Liver (tissue), 8 donors: ENCODE measurements at regions not wholly inside any gene's neighbourhood (a gene's known extent, or its start where the extent isn't known, plus 50 kb on each side); places are given as distances from the start of the nearest gene placed in this dataset.

Source experiments
- DNase-seq: peaks from one replicate; pipeline ENCODE4 v3.0.0-alpha.2; 2017; ENCODE audit warnings: low spot score
- H3K27ac ChIP-seq, 2 donors: one replicate each; pipeline ENCODE4 v1.7.0; 2013; ENCODE audit warnings: inconsistent platforms in 2 of 2, low read length in 2 of 2, control low read depth in 1 of 2, low read depth in 1 of 2, mild to moderate bottlenecking in 1 of 2
- H3K27me3 ChIP-seq, 4 donors: one replicate each; pipeline versions ENCODE4 v1.6.1 to v1.7.0; 2013; ENCODE audit warnings: low read length in 3 of 4, inconsistent platforms in 1 of 4, mild to moderate bottlenecking in 1 of 4, moderate library complexity in 1 of 4; ENCODE audit not compliant: control insufficient read depth in 4 of 4, insufficient read depth in 4 of 4
- H3K36me3 ChIP-seq, 4 donors: one replicate each; pipeline versions ENCODE4 v1.6.1 to v1.7.0; 2013; ENCODE audit warnings: low read length in 3 of 4, mild to moderate bottlenecking in 3 of 4, low read depth in 1 of 4, moderate library complexity in 1 of 4; ENCODE audit not compliant: control insufficient read depth in 4 of 4, insufficient read depth in 3 of 4
- H3K4me1 ChIP-seq, 4 donors: one replicate each; pipeline versions ENCODE4 v1.6.1 to v1.7.0; 2013; ENCODE audit warnings: low read length in 3 of 4, mild to moderate bottlenecking in 3 of 4, moderate library complexity in 1 of 4; ENCODE audit not compliant: control insufficient read depth in 4 of 4, insufficient read depth in 4 of 4
- H3K4me3 ChIP-seq, 3 donors: one replicate each; pipeline versions ENCODE4 v1.6.1 to v1.7.0; 2013; ENCODE audit warnings: low read length in 3 of 3, control low read depth in 1 of 3, low read depth in 1 of 3, mild to moderate bottlenecking in 1 of 3
- H3K9ac ChIP-seq, 2 donors: one replicate each; pipeline ENCODE4 v1.7.0; 2013; ENCODE audit warnings: low read length in 2 of 2, mild to moderate bottlenecking in 2 of 2, moderate library complexity in 2 of 2, control low read depth in 1 of 2, low read depth in 1 of 2
- H3K9me3 ChIP-seq, 4 donors: one replicate each; pipeline versions ENCODE4 v1.6.1 to v1.7.0; 2013; ENCODE audit warnings: low read length in 3 of 4; ENCODE audit not compliant: control insufficient read depth in 4 of 4
- EGR1 ChIP-seq, 2 donors: IDR thresholded peaks; 2 replicates each; pipeline ENCODE4 v1.6.1; 2016 to 2018; ENCODE audit warnings: antibody characterized with exemption in 2 of 2, low read depth in 2 of 2
- FOXA1 ChIP-seq: IDR thresholded peaks from 2 replicates; pipeline ENCODE4 v1.6.1; 2016; ENCODE audit warnings: antibody characterized with exemption
- FOXA2 ChIP-seq: IDR thresholded peaks from 2 replicates; pipeline ENCODE4 v1.6.1; 2016; ENCODE audit warnings: antibody characterized with exemption
- GABPA ChIP-seq, 2 donors: IDR thresholded peaks in 1 of 2; conservative IDR thresholded peaks in 1 of 2; 2 replicates each; pipeline ENCODE4 v1.6.1; 2016; ENCODE audit warnings: antibody characterized with exemption in 2 of 2, mild to moderate bottlenecking in 1 of 2, moderate library complexity in 1 of 2
- HNF4A ChIP-seq, 2 donors: conservative IDR thresholded peaks; 2 replicates each; pipeline ENCODE4 v1.6.1; 2016; ENCODE audit warnings: antibody characterized with exemption in 2 of 2, mild to moderate bottlenecking in 2 of 2
- HNF4G ChIP-seq: IDR thresholded peaks from 2 replicates; pipeline ENCODE4 v1.6.1; 2016; ENCODE audit warnings: antibody characterized with exemption
- JUND ChIP-seq, 2 donors: IDR thresholded peaks; 2 replicates each; pipeline ENCODE4 v1.6.1; 2016; ENCODE audit warnings: antibody characterized with exemption in 2 of 2
- NR2F2 ChIP-seq: IDR thresholded peaks from 2 replicates; pipeline ENCODE4 v1.6.1; 2016; ENCODE audit warnings: antibody characterized with exemption
- RAD21 ChIP-seq, 2 donors: IDR thresholded peaks; 2 replicates each; pipeline ENCODE4 v1.6.1; 2016; ENCODE audit warnings: antibody characterized with exemption in 2 of 2, mild to moderate bottlenecking in 2 of 2
- RXRA ChIP-seq, 2 donors: IDR thresholded peaks; 2 replicates each; pipeline ENCODE4 v1.6.1; 2017 to 2018; ENCODE audit warnings: antibody characterized with exemption in 2 of 2, mild to moderate bottlenecking in 1 of 2
- SP1 ChIP-seq: IDR thresholded peaks from 2 replicates; pipeline ENCODE4 v1.6.1; 2018; ENCODE audit warnings: antibody characterized with exemption, mild to moderate bottlenecking
- TAF1 ChIP-seq: conservative IDR thresholded peaks from 2 replicates; pipeline ENCODE4 v1.6.1; 2016; ENCODE audit warnings: antibody characterized with exemption, mild to moderate bottlenecking
- YY1 ChIP-seq: IDR thresholded peaks from 2 replicates; pipeline ENCODE4 v1.6.1; 2016; ENCODE audit warnings: antibody characterized with exemption, mild to moderate bottlenecking
- WGBS: extraction: QIAGEN DNeasy Blood & Tissue Kit; methylation state at CpG from one replicate; pipeline ENCODE4 v1.1.7; 2013; 5-methylcytosine and 5-hydroxymethylcytosine counted together
- TF ChIP-seq, protein P1 (sequence below): fragments of 150-350 bp; IDR thresholded peaks from 2 replicates; pipeline ENCODE4 v1.5.1; 2017; ENCODE audit warnings: improper control_type of control experiment, low read depth, low read length; ENCODE audit not compliant: missing input control
- TF ChIP-seq, protein P2 (sequence below): IDR thresholded peaks from 2 replicates; pipeline ENCODE4 v1.6.1; 2016; ENCODE audit warnings: antibody characterized with exemption
- TF ChIP-seq, protein P3 (sequence below): IDR thresholded peaks from 2 replicates; pipeline ENCODE4 v1.6.1; 2016; ENCODE audit warnings: antibody characterized with exemption
- TF ChIP-seq, protein P4 (sequence below): IDR thresholded peaks from 2 replicates; pipeline ENCODE4 v1.6.1; 2016; ENCODE audit warnings: antibody characterized with exemption, mild to moderate bottlenecking
- TF ChIP-seq, protein P5 (sequence below): IDR thresholded peaks from 2 replicates; pipeline ENCODE4 v1.6.1; 2016; ENCODE audit warnings: antibody characterized with exemption
- donor health status: healthy.
- donor health status: healthy.
- donor health status: healthy.
- donor health status: healthy.
- donor health status: healthy.

DNA sequence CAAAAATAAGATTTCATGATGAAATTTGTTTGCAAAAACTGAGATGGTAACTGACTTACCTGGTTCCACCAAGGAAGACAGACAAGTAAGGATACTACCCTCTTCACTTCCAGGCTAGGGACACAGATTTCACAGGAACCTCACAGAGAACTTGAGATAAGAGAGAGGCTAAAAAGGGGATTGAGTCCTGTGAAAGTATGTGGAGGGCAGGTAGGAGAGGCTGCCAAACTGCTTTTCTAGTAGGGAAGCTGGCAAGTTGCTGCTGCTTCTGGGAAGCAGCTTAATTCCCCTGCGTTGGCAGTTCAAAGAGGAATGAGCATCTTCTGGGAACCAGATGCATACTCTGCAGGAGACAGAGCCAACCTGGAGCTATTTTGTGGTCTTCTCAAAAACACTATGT lies 841.6 kb downstream of the CCSER2 start:
- TF ChIP-seq, protein P1, sequence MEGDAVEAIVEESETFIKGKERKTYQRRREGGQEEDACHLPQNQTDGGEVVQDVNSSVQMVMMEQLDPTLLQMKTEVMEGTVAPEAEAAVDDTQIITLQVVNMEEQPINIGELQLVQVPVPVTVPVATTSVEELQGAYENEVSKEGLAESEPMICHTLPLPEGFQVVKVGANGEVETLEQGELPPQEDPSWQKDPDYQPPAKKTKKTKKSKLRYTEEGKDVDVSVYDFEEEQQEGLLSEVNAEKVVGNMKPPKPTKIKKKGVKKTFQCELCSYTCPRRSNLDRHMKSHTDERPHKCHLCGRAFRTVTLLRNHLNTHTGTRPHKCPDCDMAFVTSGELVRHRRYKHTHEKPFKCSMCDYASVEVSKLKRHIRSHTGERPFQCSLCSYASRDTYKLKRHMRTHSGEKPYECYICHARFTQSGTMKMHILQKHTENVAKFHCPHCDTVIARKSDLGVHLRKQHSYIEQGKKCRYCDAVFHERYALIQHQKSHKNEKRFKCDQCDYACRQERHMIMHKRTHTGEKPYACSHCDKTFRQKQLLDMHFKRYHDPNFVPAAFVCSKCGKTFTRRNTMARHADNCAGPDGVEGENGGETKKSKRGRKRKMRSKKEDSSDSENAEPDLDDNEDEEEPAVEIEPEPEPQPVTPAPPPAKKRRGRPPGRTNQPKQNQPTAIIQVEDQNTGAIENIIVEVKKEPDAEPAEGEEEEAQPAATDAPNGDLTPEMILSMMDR = no peak
- TF ChIP-seq SP1 (no peak), FOXA1 (no peak), TAF1 (no peak), EGR1 (IDR thresholded peaks at IDR 0.05; ENCODE audit: low read depth in 2 of 2) (no peak), HNF4A (conservative IDR thresholded peaks at IDR 0.05) (no peak), GABPA (IDR thresholded peaks at IDR 0.05 in 1 of 2, conservative IDR thresholded peaks at IDR 0.05 in 1 of 2) (no peak)
- TF ChIP-seq, protein P2, sequence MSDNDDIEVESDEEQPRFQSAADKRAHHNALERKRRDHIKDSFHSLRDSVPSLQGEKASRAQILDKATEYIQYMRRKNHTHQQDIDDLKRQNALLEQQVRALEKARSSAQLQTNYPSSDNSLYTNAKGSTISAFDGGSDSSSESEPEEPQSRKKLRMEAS = no peak
- Histone ChIP-seq H3K9me3 (no peaks in the 10 kb centered on the region), H3K4me1 (no peaks in the 10 kb centered on the region), H3K4me3 (no peak overlapping the region), H3K27ac (no peak overlapping the region), H3K9ac (no peak overlapping the region), H3K36me3 (no peaks in the 10 kb centered on the region), H3K27me3 (no peaks in the 10 kb centered on the region)
- WGBS = 78% methylated on average over 1 of the region's 1 CpG
- no peak for DNase-seq

DNA sequence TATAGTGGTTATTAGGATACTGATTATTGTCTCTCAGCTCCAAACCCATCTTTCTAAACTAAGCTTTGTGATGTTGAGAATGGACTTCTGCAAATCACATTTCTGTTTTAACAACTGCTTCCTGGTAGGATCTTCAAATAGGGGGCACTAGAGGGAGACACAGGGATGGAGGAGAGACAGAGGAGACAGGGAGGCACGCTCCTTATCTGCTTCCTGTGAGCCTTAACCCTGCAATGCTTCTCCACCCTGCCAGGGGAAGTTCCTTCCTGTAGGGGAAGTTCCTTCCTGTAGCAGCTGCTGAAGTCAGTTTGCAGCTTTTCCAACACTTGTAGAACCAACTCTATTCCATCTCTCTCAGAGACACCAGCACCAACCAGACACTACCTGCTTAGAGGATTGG lies 847.2 kb downstream of the CCSER2 start:
- DNase-seq = no peak
- Histone ChIP-seq H3K36me3 (no peaks in the 10 kb centered on the region), H3K9me3 (no peaks in the 10 kb centered on the region), H3K4me3 (no peak overlapping the region), H3K27me3 (no peaks in the 10 kb centered on the region), H3K4me1 (peaks cover 0 to 4% (median 0%) of the 10 kb centered on the region in 4 donors), H3K9ac (no peak overlapping the region), H3K27ac (no peak overlapping the region)
- TF ChIP-seq HNF4G = no peak
- TF ChIP-seq, protein P3, sequence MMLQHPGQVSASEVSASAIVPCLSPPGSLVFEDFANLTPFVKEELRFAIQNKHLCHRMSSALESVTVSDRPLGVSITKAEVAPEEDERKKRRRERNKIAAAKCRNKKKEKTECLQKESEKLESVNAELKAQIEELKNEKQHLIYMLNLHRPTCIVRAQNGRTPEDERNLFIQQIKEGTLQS = no peak
- TF ChIP-seq, protein P4, sequence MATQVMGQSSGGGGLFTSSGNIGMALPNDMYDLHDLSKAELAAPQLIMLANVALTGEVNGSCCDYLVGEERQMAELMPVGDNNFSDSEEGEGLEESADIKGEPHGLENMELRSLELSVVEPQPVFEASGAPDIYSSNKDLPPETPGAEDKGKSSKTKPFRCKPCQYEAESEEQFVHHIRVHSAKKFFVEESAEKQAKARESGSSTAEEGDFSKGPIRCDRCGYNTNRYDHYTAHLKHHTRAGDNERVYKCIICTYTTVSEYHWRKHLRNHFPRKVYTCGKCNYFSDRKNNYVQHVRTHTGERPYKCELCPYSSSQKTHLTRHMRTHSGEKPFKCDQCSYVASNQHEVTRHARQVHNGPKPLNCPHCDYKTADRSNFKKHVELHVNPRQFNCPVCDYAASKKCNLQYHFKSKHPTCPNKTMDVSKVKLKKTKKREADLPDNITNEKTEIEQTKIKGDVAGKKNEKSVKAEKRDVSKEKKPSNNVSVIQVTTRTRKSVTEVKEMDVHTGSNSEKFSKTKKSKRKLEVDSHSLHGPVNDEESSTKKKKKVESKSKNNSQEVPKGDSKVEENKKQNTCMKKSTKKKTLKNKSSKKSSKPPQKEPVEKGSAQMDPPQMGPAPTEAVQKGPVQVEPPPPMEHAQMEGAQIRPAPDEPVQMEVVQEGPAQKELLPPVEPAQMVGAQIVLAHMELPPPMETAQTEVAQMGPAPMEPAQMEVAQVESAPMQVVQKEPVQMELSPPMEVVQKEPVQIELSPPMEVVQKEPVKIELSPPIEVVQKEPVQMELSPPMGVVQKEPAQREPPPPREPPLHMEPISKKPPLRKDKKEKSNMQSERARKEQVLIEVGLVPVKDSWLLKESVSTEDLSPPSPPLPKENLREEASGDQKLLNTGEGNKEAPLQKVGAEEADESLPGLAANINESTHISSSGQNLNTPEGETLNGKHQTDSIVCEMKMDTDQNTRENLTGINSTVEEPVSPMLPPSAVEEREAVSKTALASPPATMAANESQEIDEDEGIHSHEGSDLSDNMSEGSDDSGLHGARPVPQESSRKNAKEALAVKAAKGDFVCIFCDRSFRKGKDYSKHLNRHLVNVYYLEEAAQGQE = no peak
- TF ChIP-seq, protein P2 = no peak
- TF ChIP-seq, protein P1 = peak; percentile 20
- TF ChIP-seq EGR1 (IDR thresholded peaks at IDR 0.05; ENCODE audit: low read depth in 2 of 2) = no peak
- TF ChIP-seq RXRA (IDR thresholded peaks at IDR 0.05) = no peak
- TF ChIP-seq JUND (IDR thresholded peaks at IDR 0.05) = no peak
- TF ChIP-seq RAD21 (IDR thresholded peaks at IDR 0.05) = peak; percentile 58 to 69
- TF ChIP-seq TAF1 = no peak
- no peak for TF ChIP-seq FOXA2
- TF ChIP-seq, protein P5, sequence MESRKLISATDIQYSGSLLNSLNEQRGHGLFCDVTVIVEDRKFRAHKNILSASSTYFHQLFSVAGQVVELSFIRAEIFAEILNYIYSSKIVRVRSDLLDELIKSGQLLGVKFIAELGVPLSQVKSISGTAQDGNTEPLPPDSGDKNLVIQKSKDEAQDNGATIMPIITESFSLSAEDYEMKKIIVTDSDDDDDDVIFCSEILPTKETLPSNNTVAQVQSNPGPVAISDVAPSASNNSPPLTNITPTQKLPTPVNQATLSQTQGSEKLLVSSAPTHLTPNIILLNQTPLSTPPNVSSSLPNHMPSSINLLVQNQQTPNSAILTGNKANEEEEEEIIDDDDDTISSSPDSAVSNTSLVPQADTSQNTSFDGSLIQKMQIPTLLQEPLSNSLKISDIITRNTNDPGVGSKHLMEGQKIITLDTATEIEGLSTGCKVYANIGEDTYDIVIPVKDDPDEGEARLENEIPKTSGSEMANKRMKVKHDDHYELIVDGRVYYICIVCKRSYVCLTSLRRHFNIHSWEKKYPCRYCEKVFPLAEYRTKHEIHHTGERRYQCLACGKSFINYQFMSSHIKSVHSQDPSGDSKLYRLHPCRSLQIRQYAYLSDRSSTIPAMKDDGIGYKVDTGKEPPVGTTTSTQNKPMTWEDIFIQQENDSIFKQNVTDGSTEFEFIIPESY = no peak
- TF ChIP-seq YY1 = no peak
- TF ChIP-seq GABPA (IDR thresholded peaks at IDR 0.05 in 1 of 2, conservative IDR thresholded peaks at IDR 0.05 in 1 of 2) = no peak
- TF ChIP-seq NR2F2 = peak; percentile 92
- no peak for TF ChIP-seq FOXA1
- no peak for TF ChIP-seq SP1
- TF ChIP-seq HNF4A (conservative IDR thresholded peaks at IDR 0.05) = no peak
- WGBS = 49% methylated on average over 1 of the region's 1 CpG
